ENCODE measurements at regions not wholly inside any gene's neighbourhood (a gene's known extent, or its start where the extent isn't known, plus 50 kb on each side); places are given as distances from the start of the nearest gene placed in this dataset.
"Not testable (repeated sequence)": the region's sequence is repeated elsewhere in the genome, so short reads cannot be mapped to it uniquely, and the experiment has no call there.

DNA sequence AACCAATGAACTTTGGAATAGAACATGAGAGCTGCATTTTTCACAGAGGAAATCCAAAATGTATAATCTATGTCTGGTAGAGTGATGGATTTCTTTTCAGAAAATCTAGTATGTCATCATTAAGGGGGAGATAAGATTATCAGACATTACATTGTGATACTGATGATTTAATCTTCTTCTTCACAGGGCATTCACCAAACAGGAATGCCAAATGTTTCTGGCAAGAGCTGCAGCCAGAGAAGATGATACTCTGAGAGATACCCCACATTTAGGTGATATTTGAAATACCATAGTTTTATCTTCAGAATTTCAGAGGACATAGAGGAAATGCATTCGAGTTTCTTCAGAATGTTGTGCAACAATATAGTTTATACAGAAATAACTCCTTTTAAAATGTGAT, 1523.7 kb upstream of the ADGRL3 start:
- no TSS peak for BruUV-seq (replicated peaks)
- no peak overlapping the region for H3K27ac ChIP-seq (ENCODE audit: extremely low read length, insufficient read depth, low read length)
- no peak for DNase-seq (ENCODE audit: low spot score)
- no peak overlapping the region for H3K4me3 ChIP-seq (replicated peaks in 1 of 3; ENCODE audit: insufficient read depth in 1 of 3, low read depth in 2 of 3, low read length in 3 of 3)
- WGBS (ENCODE audit: low lambda C conversion rate): 3% methylated on average over 1 of the region's 1 CpG
- no peak overlapping the region for H3K9ac ChIP-seq (ENCODE audit: insufficient read depth, low read depth, low read length)
- ChIA-PET CTCF (ENCODE audit: low intra/inter-chr PET ratio, low total read pairs) (no interaction called here), POLR2A (no interaction called here)
- no peaks in the 10 kb centered on the region for H3K36me3 ChIP-seq (replicated peaks in 1 of 2; ENCODE audit: control insufficient read depth in 1 of 2, insufficient read depth in 2 of 2, low read length in 2 of 2)
- intact Hi-C loops (cut with micrococcal nuclease; ENCODE audit: unreplicated experiment) (no loop called here), in situ Hi-C loops (cut with HindIII; ENCODE audit: extremely low pct_ligation_motif_present, low pct_unique_long_range_greater_than_20kb) (no loop called here)
- FAIRE-seq: no peak
- TF ChIP-seq NR2F1 (CRISPR knock-in tag; IDR thresholded peaks at IDR 0.05): no peak
- TF ChIP-seq CEBPB (IDR thresholded peaks at IDR 0.05; ENCODE audit: borderline replicate concordance, low read depth, low read length): peak; percentile 15; the same call in 1 of the 2 replicates
- no peak overlapping the region for H3K4me2 ChIP-seq (ENCODE audit: low read depth, low read length)
- no peaks in the 10 kb centered on the region for H3K79me2 ChIP-seq (ENCODE audit: insufficient read depth, low read length)
- H3K27me3 ChIP-seq (ENCODE audit: control insufficient read depth in 1 of 2, insufficient read depth in 2 of 2, low read length in 2 of 2): no peaks in the 10 kb centered on the region
- no peaks in the 10 kb centered on the region for H3K4me1 ChIP-seq (ENCODE audit: insufficient read depth, low read length)
- no peak overlapping the region for H2AFZ ChIP-seq (ENCODE audit: low read length)
- no peak for ATAC-seq
- no peaks in the 10 kb centered on the region for H3K9me3 ChIP-seq (ENCODE audit: low read length)
- no peaks in the 10 kb centered on the region for H4K20me1 ChIP-seq (ENCODE audit: insufficient read depth, low read length)

DNA sequence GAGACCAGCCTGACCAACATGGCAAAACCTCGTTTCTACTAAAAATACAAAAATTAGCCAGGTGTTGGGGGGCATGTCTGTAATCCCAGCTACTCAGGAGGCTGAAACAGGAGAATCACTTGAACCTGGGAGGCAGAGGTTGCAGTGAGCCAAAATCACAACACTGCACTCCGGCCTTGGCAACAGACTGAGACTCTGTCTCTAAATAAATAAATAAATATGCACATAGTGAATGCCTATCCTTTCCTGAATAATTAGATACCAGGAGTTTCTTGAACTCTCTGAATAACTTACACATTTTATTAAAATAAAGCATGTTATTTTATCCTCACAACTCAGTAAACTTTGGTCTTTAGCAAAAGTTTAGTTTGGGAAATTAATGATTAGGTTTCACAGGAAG, 1523.1 kb upstream of the ADGRL3 start:
- H3K9ac ChIP-seq (ENCODE audit: insufficient read depth, low read depth, low read length); BruUV-seq (replicated peaks); intact Hi-C loops (cut with micrococcal nuclease; ENCODE audit: unreplicated experiment); H4K20me1 ChIP-seq (ENCODE audit: insufficient read depth, low read length); H3K4me3 ChIP-seq (replicated peaks in 1 of 3; ENCODE audit: insufficient read depth in 1 of 3, low read depth in 2 of 3, low read length in 3 of 3); H2AFZ ChIP-seq (ENCODE audit: low read length); ATAC-seq; CTCF ChIA-PET (ENCODE audit: low intra/inter-chr PET ratio, low total read pairs); H3K4me2 ChIP-seq (ENCODE audit: low read depth, low read length); FAIRE-seq; in situ Hi-C loops (cut with HindIII; ENCODE audit: extremely low pct_ligation_motif_present, low pct_unique_long_range_greater_than_20kb); H3K27me3 ChIP-seq (ENCODE audit: control insufficient read depth in 1 of 2, insufficient read depth in 2 of 2, low read length in 2 of 2); H3K9me3 ChIP-seq (ENCODE audit: low read length); DNase-seq (ENCODE audit: low spot score); H3K27ac ChIP-seq (ENCODE audit: extremely low read length, insufficient read depth, low read length); POLR2A ChIA-PET; H3K36me3 ChIP-seq (replicated peaks in 1 of 2; ENCODE audit: control insufficient read depth in 1 of 2, insufficient read depth in 2 of 2, low read length in 2 of 2); H3K4me1 ChIP-seq (ENCODE audit: insufficient read depth, low read length); H3K79me2 ChIP-seq (ENCODE audit: insufficient read depth, low read length): not testable (repeated sequence)
- 4% methylated on average over 2 of the region's 2 CpGs for WGBS (ENCODE audit: low lambda C conversion rate)

DNA sequence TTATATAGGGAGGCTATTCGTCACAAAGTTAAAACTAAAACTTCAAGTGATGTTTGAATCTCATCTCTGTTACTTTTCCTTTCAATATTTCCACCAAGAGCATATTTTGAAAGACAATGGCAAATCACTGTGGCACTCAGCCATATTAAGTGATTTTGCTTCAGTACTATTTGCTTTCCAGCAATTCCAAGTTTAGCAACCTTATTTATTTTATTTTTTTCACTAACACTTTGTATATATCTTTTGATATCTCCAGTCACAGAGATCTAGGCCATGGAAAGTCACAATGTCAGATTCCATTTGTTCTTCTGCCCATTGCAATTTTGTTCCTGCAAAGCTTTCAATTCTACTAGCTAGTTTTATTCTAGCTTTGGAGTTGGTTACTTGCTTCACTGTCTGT, 1514.5 kb upstream of the ADGRL3 start:
- Histone ChIP-seq H3K36me3 (replicated peaks in 1 of 2; ENCODE audit: control insufficient read depth in 1 of 2, insufficient read depth in 2 of 2, low read length in 2 of 2) (no peaks in the 10 kb centered on the region), H3K79me2 (ENCODE audit: insufficient read depth, low read length) (no peaks in the 10 kb centered on the region), H4K20me1 (ENCODE audit: insufficient read depth, low read length) (no peaks in the 10 kb centered on the region), H3K4me1 (ENCODE audit: insufficient read depth, low read length) (no peaks in the 10 kb centered on the region), H3K27ac (ENCODE audit: extremely low read length, insufficient read depth, low read length) (no peak overlapping the region), H3K4me3 (replicated peaks in 1 of 3; ENCODE audit: insufficient read depth in 1 of 3, low read depth in 2 of 3, low read length in 3 of 3) (no peak overlapping the region), H2AFZ (ENCODE audit: low read length) (no peak overlapping the region), H3K27me3 (ENCODE audit: control insufficient read depth in 1 of 2, insufficient read depth in 2 of 2, low read length in 2 of 2) (no peaks in the 10 kb centered on the region; a peak in 1 of 5 replicates), H3K4me2 (ENCODE audit: low read depth, low read length) (no peak overlapping the region), H3K9ac (ENCODE audit: insufficient read depth, low read depth, low read length) (no peak overlapping the region), H3K9me3 (ENCODE audit: low read length) (no peaks in the 10 kb centered on the region)
- in situ Hi-C loops (cut with HindIII; ENCODE audit: extremely low pct_ligation_motif_present, low pct_unique_long_range_greater_than_20kb) (no loop called here), intact Hi-C loops (cut with micrococcal nuclease; ENCODE audit: unreplicated experiment) (no loop called here)
- ChIA-PET CTCF (ENCODE audit: low intra/inter-chr PET ratio, low total read pairs) (no interaction called here), POLR2A (no interaction called here)
- BruUV-seq (replicated peaks): no TSS peak
- no peak for ATAC-seq
- DNase-seq (ENCODE audit: low spot score): no peak
- no peak for FAIRE-seq
- WGBS (ENCODE audit: low lambda C conversion rate): 0% methylated on average over 1 of the region's 1 CpG
- TF ChIP-seq ZNF543 (CRISPR knock-in tag; IDR thresholded peaks at IDR 0.05): no peak
- TF ChIP-seq, protein P1, sequence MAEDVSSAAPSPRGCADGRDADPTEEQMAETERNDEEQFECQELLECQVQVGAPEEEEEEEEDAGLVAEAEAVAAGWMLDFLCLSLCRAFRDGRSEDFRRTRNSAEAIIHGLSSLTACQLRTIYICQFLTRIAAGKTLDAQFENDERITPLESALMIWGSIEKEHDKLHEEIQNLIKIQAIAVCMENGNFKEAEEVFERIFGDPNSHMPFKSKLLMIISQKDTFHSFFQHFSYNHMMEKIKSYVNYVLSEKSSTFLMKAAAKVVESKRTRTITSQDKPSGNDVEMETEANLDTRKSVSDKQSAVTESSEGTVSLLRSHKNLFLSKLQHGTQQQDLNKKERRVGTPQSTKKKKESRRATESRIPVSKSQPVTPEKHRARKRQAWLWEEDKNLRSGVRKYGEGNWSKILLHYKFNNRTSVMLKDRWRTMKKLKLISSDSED (CRISPR knock-in tag; IDR thresholded peaks at IDR 0.05): no peak
- TF ChIP-seq PLRG1 (conservative IDR thresholded peaks at IDR 0.05): no peak
- TF ChIP-seq ZNF546 (CRISPR knock-in tag; conservative IDR thresholded peaks at IDR 0.05): no peak
